ENCODE measurements at regions not wholly inside any gene's neighbourhood (a gene's known extent, or its start where the extent isn't known, plus 50 kb on each side); places are given as distances from the start of the nearest gene placed in this dataset.

DNA sequence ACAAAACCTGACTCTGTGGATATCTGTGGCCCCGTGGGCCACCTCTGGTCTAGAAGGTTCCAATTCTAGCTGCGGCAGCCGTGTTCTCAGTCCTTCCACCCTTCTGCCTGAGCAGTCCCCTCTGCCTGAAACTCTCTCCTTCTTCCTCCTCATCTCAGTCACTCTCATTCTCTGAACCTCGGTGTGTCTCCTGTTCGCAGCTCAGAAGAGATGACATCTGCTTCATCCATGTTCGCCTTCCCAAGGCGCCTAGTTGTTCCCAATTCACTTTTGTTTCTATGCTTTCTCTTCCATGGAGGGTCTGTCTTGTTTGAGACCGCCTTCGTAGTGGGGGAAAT, 95.5 kb downstream of the CEBPB start:
- peak; percentile 41 for DNase-seq (ENCODE audit: low read depth)

DNA sequence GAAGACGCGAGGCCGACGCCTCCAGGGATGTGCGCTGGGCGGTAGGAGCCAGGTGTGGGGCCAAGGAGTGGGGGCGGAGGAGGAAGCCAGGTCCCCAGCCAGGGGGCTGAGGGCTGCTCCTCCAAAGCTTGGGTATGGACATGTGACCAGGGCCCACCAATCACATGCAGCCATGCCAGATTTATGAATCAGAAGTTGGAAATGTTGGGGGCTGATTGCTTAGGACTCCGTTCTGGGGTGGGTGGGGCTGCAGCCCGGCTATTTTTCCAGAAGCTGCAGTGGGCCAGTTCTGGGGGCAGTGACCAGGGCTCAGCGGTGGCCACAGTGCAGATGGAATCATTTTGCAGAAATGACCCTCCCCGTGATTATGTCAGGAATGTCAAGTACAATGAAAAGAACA, 96.0 kb downstream of the CEBPB start:
- peak; percentile 85 for DNase-seq (ENCODE audit: low read depth)

DNA sequence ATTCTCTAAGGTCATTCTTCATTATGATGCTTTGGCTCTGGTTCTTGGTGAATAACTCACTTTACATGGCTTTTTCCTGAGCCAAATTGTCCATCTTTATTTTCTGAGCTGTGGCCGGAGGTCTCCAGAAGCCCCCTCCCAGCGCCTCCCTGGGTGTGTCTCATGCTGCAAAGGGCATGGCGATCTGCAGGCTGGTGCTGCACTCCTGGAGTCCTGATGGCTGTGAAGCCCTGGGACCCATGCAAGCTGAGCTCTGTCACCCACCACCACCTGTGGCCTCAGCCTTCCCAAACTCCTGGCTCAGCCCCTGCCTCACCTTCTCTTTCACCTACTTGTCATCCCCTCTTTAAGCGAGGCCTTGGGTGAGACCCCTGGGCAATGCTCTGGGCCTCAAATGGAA, 96.9 kb downstream of the CEBPB start:
- DNase-seq (ENCODE audit: low read depth) = no peak

DNA sequence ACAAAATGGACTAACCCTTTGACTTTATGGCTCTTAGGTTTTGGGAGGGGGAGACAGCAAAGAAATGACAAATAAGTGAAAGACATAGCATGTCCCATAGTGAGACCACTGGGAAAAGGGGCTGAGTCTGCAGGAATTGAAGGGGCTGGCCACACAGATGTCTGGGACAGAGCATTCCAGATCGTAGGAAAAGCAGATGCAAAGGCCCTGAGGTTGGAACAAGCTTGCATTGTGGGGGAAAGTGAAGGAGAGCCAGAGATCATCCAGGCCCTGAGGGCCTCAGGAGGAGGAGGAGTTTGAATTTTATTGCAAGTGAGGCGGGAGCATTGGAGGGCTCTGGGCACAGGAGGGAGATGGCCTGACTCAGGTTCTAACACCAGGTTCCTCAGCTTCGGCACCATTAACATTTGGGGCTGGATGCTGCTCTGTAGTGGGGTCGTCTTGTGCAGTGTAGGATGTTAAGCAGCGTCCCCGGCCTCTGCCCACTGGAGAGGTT, 97.5 kb downstream of the CEBPB start:
- DNase-seq (ENCODE audit: low read depth) = no peak

- no peak for DNase-seq (ENCODE audit: low read depth)
Measured at GRCh38 chr20:50289581-50289980, 99.0 kb downstream of the CEBPB start.

DNA sequence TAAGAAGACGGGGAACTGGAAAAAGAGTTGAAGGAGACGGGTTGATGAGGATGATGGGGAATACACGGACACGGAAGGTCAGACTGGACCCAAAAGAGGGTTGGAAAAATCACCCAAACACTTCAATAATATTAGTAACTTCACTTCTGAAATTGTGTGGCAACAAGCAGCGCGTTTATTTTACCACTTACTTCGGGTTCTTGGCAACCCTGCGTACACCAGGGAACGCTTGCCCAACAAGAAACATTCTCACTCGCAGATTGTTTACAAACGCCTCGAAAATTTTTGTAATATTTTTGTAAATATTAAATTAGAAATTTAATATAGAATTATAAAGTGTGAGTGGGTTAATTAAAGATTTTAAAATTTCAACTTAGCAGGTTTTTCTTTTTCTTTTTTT, 99.5 kb downstream of the CEBPB start:
- no peak for DNase-seq (ENCODE audit: low read depth)

DNA sequence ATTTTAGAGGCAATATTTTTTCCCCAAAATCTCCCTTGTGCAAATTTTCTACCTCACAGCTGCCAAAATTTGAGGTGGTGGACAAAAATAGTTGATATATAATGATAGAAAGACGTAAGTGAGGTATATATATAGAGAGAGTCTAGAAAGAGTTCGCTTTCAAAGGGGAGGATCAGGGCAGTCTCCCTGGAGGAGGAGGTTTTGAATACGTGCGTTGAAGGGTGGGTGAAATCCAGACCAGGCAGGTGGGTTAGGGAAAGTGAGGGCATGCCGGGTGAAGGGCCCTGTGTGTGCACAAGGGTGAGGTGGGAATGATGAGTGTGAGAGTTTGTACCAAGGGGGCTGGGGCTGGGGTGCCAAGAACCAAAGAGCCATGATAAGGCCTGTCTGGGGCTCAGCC, 100.2 kb downstream of the CEBPB start:
- DNase-seq (ENCODE audit: low read depth) = no peak

DNA sequence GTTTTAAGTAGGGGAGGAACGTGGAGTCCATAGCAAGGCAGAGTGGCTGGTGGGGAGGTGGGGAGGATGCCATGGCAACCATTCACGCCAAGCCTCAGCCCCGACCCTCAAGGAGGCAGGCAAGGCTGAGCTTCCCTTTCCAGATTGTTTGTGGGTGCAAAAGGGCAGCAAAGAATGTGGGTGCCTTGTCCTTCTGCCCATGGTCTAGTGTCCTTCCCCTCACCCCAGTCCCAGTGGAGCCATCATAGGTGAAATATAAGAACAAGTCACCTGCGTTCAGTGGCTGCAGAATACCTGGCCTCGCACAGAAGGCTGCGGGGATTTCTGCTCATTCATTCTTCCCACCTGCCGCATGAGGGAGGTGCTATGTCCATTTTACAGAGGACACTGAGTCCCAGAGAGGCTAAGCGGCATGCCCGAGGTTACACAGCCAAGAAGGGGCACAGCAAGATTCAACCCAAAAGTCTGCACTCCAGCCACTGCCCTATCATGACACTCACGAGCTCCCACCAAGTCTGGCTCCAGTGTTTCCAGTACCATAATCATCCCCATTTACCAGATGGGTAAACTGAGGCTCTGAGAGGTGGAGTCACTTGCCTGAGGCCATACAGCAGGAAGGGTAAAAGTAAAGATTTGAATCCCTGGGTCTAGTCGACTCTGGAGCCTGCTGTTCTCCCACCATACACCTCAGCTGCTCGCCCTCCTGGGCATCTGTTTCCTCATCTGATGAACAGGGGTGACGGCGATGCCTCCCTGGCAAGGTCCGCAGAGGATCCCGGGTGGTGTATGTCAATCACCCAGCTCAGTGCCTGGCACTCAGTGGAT, 100.8 kb downstream of the CEBPB start:
- no peak for DNase-seq (ENCODE audit: low read depth)

DNA sequence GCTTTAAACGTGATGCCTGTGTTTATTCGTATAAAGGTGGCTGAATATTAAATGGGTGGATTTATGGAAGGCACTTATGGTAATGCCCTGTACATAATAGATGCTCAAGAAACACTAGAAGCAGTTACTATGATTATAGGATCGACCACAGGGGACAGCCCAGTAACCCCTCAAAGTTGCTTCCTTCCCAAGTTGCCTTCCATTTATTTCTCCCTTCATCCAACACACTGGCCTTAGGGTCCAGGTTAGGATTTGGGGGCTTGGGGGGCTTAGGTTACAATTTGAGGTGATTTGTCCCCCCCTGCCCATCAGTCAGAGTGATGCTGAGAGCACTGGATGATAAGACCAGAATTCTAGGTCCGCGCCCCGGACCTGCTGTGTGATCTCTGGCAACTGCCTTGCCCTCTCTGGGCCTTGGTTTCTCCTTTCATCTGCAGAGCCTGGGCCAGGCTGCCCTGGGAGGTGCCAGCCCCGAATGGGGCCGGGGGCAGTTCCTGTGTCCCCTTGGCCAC, 101.5 kb downstream of the CEBPB start:
- DNase-seq (ENCODE audit: low read depth) = no peak

GRCh38 chr20:50292591-50293283, 102.1 kb downstream of the CEBPB start:
- DNase-seq (ENCODE audit: low read depth) = peak; percentile 92

- no peak for DNase-seq (ENCODE audit: low read depth)
Measured at GRCh38 chr20:50293284-50294139, 102.9 kb downstream of the CEBPB start.

DNA sequence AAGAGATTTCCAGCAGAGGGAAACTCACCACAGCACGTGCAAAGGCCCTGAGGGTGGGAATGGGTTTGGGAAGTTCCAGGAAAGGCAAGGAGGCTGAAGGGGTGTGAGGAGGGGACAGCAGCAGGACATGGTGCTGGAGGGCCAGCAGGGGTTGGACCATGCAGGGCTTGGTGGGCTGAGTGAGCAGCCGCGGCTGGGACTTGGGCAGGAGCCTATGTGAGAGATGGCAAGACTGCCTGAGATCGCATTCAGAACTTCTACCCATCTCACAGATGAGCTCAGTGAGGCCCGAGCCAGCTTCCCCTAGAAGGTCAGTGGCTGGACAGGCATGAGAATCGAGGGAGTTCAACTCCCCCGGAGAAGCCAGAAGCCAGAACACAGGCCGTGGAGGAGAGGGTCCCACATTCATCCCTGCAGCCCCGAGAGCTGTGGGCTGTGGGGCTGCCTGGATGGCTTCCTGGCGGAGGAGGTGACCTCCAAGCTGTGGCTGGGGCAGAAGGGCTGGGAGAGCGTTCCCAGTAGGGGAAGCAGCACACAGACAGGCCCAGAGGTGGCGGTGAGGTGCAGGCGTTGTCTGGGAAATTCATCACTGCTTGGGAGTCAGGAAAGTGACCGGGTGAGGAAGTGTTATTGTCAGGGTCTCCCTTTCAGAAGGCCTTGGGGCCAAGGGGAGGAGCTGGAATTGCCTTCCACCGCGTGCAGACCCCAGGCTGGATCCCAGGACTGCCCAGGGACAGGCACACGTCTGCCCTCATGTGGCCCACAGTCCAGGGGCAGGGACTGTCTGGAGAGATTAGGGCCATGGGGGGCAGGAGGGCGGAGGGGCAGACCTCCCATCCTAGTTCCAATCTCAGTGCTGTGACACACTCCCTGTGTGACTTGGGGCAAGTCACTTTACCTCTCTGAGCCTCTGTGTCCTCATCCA, 103.8 kb downstream of the CEBPB start:
- DNase-seq (ENCODE audit: low read depth) = peak; percentile 30

- DNase-seq (ENCODE audit: low read depth) = no peak
Measured at GRCh38 chr20:50295345-50295744, 104.7 kb downstream of the CEBPB start.

GRCh38 chr20:50295762-50296449, 105.3 kb downstream of the CEBPB start:
- DNase-seq (ENCODE audit: low read depth) = no peak

GRCh38 chr20:50296450-50297375, 106.1 kb downstream of the CEBPB start:
- no peak for DNase-seq (ENCODE audit: low read depth)

DNA sequence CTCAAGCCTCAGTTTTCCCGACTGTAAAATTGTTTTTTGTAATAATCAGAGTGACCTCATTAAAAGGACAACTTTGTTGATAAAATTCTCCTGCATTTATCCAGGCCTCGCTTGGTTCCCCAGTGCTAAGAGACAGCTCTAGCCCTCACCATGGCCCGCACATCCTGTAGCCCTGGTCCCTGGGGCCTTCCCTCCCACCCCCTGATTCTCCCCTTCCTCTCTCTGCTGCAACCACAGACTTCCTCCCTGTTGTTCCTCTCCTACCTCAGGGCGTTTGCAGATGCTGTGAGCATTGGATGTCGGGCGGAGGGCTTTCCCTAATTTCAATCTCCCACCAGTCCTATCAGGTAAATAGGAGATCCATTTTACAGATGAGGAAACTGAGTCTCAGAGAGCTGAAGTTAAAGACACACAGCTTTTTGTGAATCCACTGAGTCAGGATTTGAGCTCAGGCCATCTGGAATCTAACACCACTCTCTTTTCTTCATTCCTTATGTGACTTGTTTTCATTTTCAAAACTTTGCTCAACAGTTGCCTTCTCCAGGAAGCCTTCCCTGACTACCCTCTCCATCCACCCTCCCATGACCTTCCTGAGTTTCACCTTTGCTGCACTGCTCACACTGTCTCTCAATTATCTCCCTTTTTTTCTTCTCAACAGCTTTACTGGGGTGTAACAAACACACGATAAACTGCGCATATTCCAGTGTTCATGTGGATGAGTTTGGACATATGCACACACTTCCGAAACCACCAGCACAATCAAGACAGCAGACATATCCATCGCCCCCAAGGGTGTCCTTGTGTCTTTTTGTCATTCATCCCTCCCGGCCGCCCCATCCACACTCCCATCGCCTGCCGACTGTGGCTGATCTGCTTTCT, 107.1 kb downstream of the CEBPB start:
- DNase-seq (ENCODE audit: low read depth) = no peak

GRCh38 chr20:50298554-50299324, 108.1 kb downstream of the CEBPB start:
- no peak for DNase-seq (ENCODE audit: low read depth)

GRCh38 chr20:50299325-50299629, 108.6 kb downstream of the CEBPB start:
- no peak for DNase-seq (ENCODE audit: low read depth)
